HG02973 (cell line): ENCODE measurements at regions not wholly inside any gene's neighbourhood (a gene's known extent, or its start where the extent isn't known, plus 50 kb on each side); places are given as distances from the start of the nearest gene placed in this dataset.
"Not testable (repeated sequence)": the region's sequence is repeated elsewhere in the genome, so short reads cannot be mapped to it uniquely, and the experiment has no call there.

Experiments used
- ATAC-seq: cut with Tn5 transposase; IDR thresholded peaks from one replicate; pipeline ENCODE4 v1.9.1; 2021; ENCODE audit warnings: moderate library complexity; ENCODE audit not compliant: unreplicated experiment

DNA sequence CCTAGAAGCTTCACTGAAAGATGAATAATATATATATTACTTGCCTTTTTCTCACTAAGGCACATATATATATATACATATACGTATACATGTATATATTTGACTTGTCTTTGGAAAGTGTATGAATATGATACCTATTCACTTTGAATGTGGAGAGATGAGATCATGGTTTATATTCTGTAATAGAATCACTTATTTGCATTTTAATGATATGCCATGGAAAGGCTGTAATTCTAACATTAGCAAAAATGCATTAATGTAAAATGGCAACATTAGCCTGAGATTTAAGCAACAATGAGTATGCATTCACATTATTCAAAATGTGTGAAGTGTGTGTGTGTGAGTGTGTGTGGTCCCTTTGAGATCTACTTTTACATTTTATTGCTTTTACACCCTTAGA, 54.5 kb upstream of the PRKD1 start:
- no peak for ATAC-seq

DNA sequence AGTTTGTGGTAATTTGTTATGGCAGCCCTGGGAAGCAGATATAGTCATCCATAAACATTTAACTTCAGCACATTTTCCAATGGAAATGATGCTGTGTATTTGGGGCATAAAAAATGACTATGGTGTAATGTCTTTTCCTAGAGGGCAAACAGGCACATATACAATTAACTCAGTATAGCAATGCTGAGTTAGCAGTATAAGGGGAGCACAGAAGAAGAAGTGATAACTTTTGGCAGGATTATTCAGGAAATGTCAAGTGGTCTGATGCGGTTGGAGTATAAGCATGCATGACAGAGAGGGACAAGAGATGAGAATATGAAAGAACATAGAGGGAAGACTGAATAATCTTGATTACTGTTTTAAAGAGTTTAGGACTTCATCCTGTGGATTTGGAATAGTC, 55.3 kb upstream of the PRKD1 start:
- ATAC-seq = no peak

DNA sequence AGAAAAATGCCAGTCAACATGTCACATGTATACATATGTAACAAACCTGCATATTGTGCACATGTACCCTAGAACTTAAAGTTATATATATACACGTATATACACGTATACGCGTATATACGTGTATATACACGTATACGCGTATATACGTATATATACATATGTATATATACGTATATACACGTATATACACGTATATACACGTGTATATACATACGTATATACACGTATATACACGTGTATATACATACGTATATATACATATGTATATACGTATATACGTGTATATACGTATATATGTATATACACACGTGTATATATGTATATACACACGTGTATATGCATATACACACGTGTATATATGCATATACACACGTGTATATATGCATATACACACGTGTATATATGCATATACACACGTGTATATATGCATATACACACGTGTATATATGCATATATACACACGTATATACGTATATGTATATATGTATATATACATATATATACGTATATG, 62.8 kb upstream of the PRKD1 start:
- ATAC-seq = not testable (repeated sequence)

DNA sequence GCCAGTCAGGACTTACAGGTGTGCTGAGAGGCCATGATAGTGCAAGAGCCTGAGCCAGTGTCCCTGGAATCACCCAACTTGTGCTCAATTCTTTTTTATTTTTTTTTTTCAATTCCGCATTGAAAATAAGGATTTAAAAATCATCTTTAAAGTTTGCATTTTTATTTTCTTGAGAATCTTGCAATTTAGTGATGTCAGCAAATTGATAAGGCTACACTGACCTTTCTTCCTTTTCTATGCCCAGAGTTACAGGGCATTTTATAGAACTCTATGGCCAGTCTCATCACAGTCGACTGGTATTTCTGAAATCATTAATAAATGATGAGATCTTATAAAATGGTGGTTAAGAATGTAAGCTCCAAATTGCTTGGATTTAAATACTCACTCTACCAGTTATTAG, 63.3 kb upstream of the PRKD1 start:
- no peak for ATAC-seq

DNA sequence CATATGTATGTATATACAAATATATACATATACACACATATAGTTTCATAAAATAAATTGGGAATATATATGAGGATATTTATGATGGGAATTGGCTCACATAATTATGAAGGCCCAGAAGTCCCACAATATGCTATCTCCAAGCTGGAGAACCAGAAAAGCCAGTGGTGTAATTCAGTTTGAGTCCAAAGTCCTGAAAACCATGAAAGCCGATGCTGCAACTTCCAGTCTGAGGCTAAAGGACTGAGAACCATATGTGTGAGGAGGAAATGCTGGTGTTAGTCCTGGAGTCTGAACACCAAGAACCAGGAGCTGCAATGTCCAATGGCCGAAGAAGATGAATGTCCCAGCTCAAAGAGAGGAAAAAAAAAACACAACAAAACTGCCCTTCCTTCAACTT, 65.5 kb upstream of the PRKD1 start:
- no peak for ATAC-seq

DNA sequence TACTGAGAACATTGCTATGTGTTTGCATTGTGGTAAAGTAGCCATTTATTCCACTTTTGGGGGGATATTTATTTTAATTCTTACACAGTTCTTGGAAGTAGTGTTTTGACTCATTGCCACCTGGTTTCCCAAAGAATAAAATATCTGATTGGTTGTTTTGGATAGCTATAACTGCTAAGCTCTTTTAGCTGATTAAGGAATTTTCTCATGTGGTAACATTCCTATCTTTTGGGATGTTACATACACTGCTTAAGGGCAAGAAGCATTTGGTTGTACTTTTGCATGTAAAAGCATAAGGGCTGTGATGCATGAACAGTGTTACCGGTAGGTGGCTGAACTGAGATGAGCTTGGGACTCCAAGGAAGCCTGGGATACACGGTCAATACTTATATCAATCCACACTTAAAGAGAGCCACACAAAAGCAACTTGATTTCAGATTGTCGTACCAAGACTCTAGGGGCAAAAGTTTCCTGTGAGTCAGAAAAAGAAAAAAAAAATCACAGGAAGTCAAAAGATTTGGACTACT, 71.4 kb upstream of the PRKD1 start:
- no peak for ATAC-seq

DNA sequence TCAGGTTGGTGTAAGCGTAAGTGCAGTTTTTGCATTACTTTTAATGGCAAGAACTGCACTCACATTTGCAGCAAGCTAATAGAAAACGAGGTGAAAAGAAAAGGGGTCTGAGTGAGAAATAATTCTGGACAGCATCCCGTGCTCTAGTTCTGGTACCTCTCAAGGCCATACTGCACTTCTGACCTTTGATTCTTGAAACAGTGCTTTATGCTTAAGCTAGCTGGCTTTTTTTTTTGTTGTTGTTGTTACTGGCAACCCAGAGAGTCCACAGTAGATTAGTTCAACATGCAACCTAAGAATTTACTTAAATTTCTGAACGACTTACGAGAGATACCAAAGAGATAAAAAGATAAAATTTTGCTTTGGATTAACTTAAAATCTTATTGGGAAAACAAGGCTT, 75.2 kb upstream of the PRKD1 start:
- no peak for ATAC-seq

DNA sequence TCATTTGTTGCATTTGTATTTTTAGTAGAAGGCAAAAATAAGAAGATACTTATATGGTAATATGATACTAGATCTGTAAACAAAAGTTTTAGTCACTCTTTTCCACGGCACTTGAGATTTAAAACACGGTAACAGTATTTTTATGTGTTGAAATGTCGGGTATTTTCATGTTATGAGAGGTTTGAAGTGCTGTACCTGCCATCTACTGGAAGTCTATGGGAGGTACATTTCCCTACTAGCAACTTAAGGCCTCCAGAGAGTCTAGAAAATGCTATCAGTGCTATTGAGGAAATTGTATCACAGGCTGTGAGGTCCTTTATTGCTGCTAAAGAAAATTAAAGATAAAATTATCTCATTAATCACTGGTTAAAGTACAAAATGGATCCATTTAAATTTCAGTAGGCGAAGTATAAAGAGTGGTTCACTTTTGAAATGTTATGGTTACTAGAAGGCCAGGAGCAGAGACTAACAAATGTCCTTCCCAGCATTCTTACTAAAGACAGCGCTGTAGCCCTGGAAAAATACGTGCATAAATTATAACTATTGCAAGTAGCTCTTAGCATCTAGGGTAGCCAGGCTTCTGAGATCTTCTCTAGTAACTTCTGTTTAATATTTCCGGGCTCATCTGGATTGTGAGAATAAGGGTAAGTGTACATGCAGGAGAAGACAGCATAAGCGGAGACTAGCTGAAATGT, 77.6 kb upstream of the PRKD1 start:
- ATAC-seq = peak; percentile 51

DNA sequence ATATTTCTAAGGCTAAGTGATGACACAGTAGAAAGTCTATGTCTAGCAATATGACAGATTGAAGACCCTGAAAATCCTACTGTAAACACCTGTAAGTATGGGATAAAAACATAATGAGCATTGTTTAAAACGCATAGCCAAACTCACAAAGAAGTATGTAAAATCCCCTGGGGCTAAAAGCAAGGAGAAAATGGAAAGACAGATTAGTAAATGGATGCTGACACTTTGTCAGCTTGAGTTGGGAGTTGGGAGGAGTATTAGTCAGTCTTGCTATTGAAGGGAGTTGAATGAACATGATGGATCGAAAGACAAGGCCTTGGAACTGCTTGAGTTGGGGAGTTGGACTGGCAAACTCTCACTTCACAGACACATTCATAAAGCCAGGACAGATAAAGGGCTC, 79.0 kb upstream of the PRKD1 start:
- no peak for ATAC-seq

DNA sequence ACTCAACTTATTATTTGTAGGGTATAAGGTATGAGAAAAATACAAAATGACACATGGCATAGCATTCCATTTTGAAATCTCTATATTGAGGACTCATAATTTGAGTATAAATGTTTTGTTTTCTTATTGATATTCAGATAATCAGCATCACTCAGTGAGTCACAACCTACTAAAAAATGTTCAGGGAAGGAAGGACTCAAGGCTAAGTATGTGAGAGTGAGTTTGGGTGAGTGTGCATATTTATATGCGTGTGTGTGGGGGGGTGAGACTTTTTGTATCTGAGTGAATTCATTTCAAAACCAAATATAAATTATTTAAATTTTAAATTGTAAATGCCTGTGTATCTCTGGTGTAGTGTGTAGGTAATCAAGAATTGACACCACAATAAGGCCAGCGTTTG, 87.8 kb upstream of the PRKD1 start:
- no peak for ATAC-seq

DNA sequence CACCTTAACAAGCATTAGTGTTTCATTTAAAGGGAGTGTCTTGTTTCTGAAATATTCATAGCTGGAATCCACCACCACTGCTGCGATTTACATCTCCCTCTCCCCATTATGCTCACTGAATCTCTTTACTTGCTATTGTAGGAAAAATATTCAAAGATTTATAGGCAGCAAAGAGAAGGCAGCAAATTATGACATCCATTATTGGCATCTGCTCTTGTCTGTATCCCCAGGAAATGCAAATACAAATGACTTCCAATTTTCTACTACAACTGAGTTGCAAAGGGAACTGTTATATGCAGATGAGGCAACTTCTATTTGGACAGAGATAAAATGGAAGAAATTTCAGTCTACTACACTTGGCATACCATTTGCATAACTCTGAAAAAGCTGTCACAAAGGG, 88.4 kb upstream of the PRKD1 start:
- no peak for ATAC-seq

DNA sequence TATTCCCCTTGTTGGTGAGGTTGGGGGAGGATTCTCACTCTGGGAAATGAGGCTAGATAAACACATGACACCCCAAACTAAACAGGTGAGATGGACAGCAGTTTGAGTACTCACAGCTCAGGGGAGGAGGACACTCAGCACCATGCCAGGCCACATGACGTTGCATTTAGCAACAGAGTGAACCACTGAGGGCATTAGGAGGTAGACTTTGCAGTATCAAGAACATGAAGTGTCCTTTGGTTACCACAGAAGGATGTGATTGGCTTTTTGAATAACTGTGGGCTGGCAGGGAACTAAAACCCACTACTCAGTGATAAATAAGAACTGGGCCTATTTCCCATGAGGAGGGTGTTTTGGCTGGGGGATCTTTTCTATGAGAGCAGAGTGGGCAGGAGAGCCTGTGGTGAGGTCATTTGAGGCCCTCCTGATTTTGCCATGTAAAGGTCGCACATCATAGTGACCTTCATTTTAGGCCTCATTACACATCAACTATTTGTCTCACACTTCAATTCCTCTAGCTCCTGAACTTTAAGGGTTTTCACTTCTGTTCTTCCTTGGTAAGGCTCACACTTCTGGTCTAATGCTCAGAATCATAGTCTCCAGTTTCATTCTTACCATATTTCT, 89.8 kb upstream of the PRKD1 start:
- ATAC-seq = no peak

DNA sequence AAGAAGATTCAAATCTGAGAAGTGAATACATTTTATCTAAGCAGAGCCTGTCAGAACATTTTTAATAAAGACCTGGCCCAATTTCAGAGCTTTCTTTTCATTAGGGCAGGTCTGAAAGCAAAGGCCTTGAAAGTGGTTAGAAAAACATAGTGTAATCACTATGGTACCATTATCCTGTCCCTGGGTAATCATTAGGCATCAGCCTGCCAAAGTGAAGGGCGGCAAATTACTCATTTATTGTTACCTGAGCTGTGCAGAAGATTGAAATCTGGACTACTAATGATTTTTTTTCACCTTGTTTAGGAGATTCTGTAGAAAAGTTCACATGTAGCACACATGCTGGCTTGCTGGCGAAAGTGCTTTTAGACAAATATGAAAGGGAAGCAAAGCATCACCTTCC, 92.6 kb upstream of the PRKD1 start:
- no peak for ATAC-seq

DNA sequence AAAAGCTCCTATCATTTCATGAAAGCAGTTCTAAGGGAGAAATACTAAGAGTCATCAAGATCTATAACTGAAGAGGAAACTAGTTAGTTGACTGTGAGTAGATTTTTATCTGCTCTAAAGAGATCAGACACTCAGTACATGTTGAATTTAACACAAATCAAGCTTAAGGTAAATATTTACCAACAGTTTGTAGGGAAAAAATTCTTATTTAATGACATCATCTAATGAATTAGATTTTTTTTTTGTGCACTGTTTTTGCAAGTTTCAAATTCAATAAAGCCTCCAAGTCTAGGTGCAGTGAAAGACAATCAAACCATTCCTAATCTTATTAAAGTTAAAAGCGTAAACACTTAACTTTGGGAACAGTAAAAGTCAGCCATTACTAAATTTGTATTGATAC, 93.0 kb upstream of the PRKD1 start:
- ATAC-seq = no peak

DNA sequence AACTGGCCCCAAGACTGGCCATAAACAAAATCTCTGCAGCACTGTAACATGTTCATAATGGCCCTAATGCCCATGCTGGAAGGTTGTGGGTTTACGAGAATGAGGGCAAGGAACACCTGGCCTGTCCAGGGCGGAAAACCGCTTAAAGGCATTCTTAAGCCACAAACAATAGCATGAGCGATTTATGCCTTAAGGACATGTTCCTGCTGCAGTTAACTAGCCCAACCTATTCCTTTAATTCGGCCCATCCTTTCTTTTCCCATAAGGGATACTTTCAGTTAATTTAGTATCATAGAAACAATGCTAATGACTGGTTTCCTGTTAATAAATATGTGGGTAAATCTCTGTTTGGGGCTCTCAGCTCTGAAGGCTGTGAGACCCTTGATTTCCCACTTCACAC, 95.7 kb upstream of the PRKD1 start:
- ATAC-seq = not testable (repeated sequence)

DNA sequence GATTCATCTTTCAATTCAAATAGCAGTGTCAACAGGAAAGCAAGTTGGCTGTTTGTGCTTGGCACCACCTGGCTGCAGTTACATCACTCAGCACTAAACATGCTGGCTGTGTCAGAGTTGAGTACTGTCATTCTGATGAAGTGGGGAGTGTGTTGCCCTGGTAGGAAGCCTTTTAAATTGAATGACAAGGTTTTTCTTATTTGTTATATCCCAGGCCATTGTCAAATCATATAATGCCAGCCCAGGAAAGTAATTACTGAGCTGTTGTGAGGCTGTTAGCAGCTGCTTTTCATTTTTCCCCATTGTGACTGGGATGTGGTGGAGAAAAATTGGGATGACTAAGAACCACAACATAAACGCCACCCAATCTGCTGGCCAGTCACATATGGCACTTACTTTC, 106.5 kb upstream of the PRKD1 start:
- ATAC-seq = no peak

DNA sequence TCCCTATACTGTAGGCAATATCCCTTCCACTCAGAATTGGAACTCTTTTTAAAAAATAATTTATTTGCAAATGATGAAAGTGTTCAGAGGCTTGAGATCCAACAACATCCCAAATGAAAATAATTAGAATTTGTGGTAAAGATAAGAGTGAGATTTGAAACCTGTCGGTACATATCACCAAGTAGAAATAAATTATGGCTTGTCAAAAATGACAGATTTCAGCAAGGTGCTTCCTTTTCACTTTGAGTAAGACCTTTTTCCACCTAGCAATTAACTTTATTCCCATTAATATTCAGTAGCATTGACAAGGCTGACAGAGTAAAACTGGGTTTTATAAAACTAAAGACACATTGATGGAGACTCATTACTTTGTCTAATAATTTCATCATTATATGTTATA, 107.7 kb upstream of the PRKD1 start:
- ATAC-seq = no peak

DNA sequence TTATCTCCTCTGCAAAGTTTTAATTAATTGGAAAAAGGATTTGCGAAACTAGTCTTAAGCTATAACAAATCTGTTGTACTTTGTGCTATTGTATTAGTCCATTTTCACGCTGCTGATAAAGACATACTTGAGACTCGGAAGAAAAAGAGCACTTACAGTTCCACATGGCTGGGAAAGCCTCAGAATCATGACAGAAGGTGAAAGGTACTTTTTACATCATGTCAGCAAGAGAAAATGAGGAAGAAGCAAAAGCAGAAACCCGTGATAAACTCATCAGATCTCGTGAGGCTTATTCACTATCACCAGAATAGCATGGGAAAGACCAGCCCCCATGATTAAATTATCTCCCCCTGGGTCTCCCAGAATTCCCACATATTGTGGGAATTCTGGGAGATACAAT, 118.1 kb upstream of the PRKD1 start:
- ATAC-seq = no peak

DNA sequence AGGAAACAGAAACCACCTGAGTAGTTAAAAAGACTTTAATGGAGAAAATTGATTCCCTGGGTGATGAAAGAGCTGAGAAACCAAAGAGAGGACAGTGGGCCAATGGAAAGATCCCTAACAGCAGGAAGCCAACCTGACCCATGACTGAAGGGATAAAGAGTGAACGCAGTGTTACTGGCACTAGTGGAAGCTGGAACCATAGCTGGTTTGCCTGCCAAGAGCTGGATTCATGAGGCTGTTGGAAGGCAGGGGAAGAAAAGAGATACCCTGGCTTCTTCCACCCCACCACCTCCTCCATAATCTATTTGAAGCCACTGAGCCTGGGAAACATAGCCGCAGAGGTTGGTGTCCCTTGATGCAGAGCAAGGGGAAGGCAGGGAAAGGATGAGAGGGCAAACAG, 125.5 kb upstream of the PRKD1 start:
- no peak for ATAC-seq

DNA sequence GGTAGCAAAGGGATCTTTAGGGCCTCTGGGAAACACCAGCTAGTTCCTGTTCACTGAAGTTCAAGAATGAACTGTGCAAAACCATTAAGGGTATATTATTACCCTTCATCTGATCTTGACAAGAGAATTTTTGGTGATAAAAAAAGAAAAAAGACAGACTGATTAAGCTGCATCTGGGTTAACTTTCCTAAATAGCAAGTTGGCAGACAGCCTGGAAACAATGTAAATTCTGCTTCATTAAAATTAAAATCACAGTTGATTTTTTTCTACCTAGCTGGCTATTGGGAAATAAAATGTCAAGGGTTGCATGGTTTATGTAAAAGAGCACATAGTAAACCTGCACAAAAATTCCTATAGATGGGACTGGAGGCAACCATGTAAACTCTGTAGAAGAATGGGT, 126.6 kb upstream of the PRKD1 start:
- no peak for ATAC-seq

DNA sequence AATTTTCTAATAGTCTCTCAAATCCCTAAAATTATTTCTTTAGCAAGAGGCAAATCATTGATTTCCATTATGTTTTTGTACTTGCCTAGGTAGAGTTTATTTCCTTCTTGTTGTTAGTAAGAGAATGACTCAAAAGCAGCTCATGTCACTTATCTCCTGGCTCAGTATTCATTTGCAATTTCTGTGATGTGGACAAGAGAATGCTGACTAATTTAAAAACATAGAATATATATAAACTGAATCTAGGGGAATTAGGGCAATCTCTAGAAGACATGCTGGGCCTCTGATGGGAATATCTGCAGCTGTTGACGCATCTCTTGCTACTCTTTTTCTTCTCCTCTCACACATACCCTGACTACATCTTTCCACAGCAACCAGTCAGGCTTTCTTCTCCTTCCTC, 130.8 kb upstream of the PRKD1 start:
- ATAC-seq = no peak

DNA sequence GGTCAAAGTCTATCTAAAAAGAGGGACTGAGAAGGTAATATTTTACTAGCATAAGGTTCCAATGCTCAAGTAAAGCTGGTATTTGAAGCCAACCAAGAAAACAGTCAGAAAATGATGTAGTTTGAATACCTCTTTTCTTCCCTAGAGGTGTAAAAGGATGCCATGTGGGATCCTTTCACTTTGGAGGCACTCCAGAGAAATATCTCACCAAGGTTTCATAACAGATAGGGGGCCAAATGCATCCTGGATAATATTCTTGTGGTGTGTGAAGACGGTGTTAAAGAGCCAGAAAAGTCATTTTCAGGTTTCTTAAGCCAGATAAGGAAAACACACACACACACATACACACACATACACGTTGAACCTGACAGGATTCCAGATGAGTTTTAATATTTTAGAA, 136.1 kb upstream of the PRKD1 start:
- no peak for ATAC-seq

DNA sequence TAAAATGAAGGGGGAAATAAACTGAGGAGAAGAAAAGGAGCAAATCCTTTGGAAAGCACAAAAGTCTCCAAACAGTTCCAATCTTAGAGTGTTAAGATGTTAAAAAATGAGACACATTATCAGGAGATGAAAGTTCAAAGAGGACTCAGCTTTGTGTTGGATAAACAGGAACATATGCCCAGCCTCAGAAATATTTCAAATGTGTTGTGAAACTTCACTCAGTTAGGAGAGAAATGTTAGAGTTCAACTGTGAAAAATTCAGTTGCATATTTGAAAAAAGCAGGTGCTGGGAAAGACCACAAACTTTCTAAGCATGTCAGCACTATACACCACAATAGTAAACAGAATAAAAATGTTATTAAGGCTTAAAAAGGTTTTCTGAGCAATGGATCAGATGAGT, 136.8 kb upstream of the PRKD1 start:
- ATAC-seq = no peak
